ENCODE measurements at regions not wholly inside any gene's neighbourhood (a gene's known extent, or its start where the extent isn't known, plus 50 kb on each side); places are given as distances from the start of the nearest gene placed in this dataset.

GRCh38 chr22:27123880-27124279 is 466.5 kb downstream of the MIAT start:
- no peak for DNase-seq (ENCODE audit: low spot score)

- no peak for DNase-seq (ENCODE audit: low spot score)
Measured at GRCh38 chr22:27124351-27124966, 467.1 kb downstream of the MIAT start.

GRCh38 chr22:27125539-27125938 is 468.2 kb downstream of the MIAT start:
- no peak for DNase-seq (ENCODE audit: low spot score)

GRCh38 chr22:27127911-27128310 is 470.5 kb downstream of the MIAT start:
- no peak for DNase-seq (ENCODE audit: low spot score)

DNA sequence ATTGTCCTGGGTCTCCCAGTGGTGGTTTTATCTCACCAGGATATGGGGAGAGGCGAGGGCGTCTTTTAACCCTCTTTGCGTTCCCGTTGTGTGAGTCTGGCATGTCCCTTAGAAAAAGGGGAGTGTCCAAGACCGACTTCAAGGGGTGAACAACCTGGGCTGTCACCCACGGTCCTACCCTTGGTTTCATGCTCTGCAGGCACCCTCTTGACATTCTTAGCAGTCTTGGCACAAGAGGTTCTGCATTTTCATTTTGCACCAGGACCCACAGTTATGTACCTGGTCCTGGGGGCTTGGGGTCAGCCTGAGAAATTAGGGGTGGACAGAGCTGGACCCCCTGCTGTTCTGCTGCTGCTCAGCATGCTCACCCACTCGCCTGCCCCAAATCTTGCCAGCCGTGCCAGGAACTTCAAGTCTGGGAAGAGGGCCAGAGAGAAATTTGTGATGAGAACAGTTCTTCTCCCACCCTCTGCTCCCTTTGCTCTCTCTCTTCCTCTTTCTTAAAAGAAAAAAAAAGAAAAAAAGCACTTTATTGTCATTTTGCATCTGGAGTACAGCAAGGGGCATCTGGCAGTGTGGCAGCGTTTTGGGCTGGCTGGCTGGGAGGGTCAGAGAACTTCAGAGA is 471.2 kb downstream of the MIAT start:
- no peak for DNase-seq (ENCODE audit: low spot score)

- no peak for DNase-seq (ENCODE audit: low spot score)
Measured at GRCh38 chr22:27129266-27129665, 471.9 kb downstream of the MIAT start.

DNA sequence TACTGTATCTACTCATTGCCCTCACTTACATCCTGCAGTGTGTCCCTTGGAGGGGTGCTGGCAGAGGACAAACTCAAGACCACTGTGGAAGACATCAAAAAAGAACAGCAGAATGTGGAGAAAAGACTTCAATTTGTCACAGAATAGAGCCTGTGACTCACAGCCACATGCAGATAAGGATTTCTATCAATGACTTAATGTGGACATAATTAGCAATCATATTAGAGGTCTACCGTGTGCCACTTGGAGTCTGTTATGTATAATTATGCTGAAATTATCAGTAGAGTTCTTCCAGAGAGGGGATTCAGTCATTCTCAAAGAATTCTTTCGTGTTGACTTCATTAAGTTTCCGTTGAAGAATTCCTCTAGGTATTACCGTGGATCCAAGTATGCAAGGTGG is 473.5 kb downstream of the MIAT start:
- DNase-seq (ENCODE audit: low spot score) = no peak

GRCh38 chr22:27131346-27131745 is 474.0 kb downstream of the MIAT start:
- DNase-seq (ENCODE audit: low spot score) = no peak

DNA sequence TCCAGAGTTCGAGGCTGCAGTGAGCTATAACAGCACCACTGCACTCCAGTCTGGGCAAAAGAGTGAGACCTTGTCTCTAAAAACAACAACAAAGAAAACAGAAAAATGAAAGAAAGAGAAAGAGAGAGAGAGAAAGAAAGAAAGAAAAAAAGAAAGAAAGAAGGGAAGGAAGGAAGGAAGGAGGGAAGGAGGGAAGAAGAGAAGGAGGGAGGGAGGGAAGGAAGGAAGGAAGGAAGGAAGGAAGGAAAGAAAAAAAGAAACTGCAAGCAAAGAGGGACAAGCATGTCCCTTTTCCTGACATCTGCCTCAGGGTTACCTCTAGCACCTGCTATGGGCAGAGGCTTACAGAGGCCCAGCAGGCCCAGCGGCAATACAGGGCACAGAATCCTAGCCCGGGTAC is 475.0 kb downstream of the MIAT start:
- DNase-seq (ENCODE audit: low spot score) = no peak

- DNase-seq (ENCODE audit: low spot score) = no peak
Measured at GRCh38 chr22:27133019-27133431, 475.6 kb downstream of the MIAT start.

DNA sequence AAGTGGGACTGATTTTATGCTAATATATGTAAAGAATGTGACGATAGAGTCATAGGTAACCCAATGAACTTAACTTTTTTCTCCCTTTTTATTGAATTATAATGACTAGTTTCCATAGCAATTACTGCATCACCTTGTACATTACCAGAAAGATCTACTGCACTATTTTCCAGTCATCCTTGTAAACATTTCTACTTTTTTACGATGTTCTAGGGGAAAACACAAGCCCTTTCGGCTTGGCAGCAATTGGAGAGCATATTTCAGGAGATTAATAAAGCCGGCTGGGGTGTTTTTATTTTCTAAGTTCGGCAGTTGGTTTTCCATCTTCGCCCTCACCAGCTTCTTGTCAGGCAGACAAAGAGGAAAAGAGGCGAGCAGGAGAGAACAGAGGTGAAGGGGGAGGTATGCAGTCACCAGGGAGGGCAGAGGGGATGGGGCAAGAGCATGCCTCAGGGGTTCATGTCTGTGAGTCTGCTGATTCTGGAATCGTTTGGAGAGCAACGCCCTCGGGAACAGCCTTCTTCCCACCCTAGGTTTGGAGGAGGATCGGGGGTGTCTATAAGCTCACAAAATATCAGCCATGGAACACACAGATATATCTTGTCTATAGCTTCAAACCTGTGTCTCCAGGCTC is 476.4 kb downstream of the MIAT start:
- no peak for DNase-seq (ENCODE audit: low spot score)

DNA sequence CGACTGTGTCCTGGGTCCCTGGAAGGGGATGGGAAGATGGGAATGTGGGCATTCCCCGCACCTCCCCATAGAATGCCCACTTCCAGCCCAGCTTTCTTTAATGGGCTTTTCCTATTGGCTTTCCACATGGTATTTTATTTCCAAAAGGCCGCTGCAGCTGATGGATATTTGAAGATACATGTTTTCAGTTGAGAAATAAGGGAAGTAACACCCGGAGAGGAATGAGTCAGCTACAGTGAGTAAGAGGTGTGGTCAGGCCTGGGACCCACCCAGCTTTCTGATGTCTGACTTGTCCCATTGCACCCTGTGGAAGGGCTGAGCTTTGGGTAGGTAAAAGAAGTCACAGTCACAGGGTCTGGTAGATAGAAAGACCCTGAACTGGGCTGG is 476.9 kb downstream of the MIAT start:
- DNase-seq (ENCODE audit: low spot score) = no peak

GRCh38 chr22:27135031-27135981 is 477.9 kb downstream of the MIAT start:
- DNase-seq (ENCODE audit: low spot score) = no peak

DNA sequence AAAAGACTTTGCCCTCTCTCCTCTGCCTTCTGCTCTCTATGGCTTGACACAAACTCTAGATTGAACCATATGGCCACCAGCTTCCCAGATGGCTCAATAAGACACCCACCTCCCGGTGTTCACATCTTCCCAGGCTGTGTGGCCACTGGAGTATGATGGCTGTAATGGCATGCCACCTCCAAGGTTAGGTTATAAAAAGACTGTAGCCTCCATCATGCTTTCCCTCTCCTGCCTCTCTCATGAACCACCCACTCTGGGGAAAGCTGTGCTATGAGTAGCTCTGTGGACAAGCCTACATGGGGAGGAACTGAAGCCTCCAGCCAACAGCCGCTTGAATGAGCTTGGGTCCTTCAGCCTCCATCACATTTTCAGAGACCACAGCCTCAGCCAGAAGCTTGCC is 479.2 kb downstream of the MIAT start:
- no peak for DNase-seq (ENCODE audit: low spot score)

DNA sequence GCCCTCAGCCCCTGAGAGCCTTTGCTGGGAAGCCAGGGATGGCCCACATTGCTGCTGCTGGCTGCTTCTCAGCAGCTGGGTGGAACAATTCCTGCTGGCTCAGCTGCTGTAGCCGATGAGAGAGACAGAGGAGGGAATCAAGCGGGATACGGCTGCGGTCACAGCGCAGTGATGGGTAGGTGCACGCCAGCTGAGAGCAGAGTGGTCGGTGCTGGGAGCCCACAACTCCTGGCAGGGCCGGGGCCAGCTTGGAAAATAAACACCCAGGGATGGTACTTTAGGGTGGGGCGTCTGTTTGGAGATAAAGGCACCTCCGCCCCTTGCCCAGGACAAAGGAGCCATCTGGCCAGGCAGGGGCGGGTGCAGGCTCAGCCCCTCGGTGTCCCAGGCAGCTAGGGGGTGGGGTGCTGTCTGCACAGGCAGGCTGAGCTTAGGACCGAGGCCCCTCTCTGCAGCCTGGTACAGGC is 480.5 kb downstream of the MIAT start:
- DNase-seq (ENCODE audit: low spot score) = no peak

DNA sequence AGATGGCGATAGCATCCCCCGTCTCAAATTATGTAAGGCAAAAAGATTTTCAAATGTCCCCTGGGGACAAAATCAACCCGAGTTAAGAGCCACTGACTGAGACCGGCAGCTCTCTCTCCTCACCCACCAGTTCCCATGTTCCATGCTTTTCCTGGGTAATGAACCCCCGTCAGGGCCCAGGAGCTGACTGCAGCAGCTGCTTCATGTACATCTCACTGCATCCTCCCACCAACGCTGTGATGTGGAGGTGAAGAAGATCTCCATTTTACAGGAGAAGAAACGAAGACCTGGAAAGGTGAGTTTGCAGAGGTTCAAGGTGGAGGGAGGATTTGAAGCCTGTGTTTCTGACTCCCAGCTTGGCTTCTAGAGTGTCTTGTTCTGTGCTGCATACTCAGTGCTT is 481.1 kb downstream of the MIAT start:
- DNase-seq (ENCODE audit: low spot score) = no peak

GRCh38 chr22:27139935-27140511 is 482.6 kb downstream of the MIAT start:
- DNase-seq (ENCODE audit: low spot score) = no peak

DNA sequence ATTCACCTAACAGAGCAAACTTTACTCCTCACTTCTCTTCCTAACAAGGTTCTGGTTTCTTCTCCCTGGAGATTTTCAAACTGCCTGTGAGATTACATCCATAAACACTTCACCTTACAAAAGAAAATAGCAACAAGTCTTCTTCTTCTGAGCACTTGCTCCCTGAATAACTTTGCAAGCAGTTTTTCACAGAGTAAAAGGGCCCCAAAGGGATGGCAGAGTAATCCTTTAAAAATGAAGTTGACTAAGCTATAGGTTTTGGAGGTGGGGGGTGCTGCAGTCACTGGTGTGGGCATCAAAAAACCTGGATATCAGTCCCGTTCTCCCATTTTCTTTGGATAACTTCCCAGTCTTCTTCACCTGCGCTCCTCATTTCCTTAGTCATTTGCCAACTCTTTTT is 484.9 kb downstream of the MIAT start:
- no peak for DNase-seq (ENCODE audit: low spot score)

DNA sequence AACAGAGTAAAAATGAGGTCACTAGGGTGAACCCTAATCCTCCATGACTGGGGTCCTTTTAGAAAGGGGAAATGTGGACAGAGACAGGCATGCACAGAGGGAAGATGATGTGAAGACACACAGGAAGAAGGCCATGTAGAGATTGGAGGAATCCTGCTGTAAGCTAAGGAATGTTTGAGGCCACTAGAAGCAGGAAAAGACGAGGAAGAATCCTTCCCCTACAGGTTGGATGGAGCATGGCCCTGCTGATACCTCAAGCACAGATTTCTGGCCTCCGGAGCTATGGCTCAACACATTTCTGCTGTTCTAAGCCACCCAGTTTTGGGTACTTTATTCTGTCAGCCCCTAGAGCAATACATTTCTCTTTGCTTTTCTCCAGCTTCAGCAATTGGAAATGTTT is 486.9 kb downstream of the MIAT start:
- peak; percentile 32 for DNase-seq (ENCODE audit: low spot score)

DNA sequence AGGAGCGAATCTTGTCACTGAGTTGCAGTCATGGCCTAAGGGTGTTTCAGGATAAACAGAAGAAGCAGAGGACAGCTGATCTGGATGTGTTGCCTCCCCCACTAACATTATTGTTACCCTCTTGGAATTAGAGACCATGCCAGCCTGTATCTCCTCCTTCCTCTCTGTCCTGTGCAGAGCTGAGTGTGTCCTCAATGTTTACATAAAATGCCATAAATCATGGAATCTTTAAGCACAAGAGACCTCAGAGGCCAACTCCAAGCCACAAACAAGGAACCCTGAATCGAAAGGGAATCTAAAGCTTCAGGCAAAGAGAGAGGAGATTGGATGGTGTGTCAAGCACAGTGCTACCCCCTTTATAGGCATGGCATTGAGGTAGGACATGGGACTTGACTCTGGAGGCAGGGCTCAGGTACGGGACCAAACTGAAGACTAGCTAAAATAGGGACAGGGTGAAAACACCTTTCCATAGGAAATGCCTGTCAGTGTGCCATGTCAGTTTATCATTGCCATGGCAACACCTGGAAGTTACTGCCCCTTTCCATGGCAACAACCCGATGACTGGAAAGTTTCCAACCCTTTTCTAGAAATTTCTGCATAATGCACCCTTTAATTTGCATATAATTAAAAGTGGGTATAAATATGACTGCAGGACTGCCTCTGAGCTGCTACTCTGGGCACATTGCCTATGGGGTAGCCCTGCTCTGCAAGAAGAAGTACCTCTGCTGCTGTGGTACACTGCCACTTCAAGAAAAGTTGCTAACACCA is 489.7 kb downstream of the MIAT start:
- no peak for DNase-seq (ENCODE audit: low spot score)

GRCh38 chr22:27148055-27148454 is 490.7 kb downstream of the MIAT start:
- DNase-seq (ENCODE audit: low spot score) = no peak

All from iPS-NIHi11 (cell line).